H1 (cell line): ENCODE measurements at regions not wholly inside any gene's neighbourhood (a gene's known extent, or its start where the extent isn't known, plus 50 kb on each side); places are given as distances from the start of the nearest gene placed in this dataset.
"Not testable (repeated sequence)": the region's sequence is repeated elsewhere in the genome, so short reads cannot be mapped to it uniquely, and the experiment has no call there.

Experiments
- CTCF ChIA-PET: fragments of 300-600 bp; sonication (Branson Sonifier 250); formaldehyde crosslinking; loops from one replicate; lab custom pipeline; 2021; ENCODE audit not compliant: partially characterized antibody; lab: Charles Lee
- POLR2A ChIA-PET: fragments of 300-600 bp; sonication (Branson Sonifier 250); formaldehyde crosslinking; loops from one replicate; lab custom pipeline; 2021; ENCODE audit warnings: inconsistent platforms; ENCODE audit not compliant: partially characterized antibody; lab: Charles Lee
- DNase-seq, 2 experiments: peaks; one replicate each; pipeline versions ENCODE4 v3.0.0 to v3.0.0-alpha.2; 2010 to 2022; ENCODE audit warnings: low spot score in 2 of 2, low read depth in 1 of 2, mixed read lengths in 1 of 2
- FAIRE-seq: peaks from 2 replicates; lab custom pipeline; 2011; peaks lifted over from hg19 to GRCh38; lab: Jason Lieb, UNC
- H2AFZ ChIP-seq: 2 replicates; pipeline ENCODE4 v1.8.1; 2012; ENCODE audit warnings: low read length, inconsistent platforms
- H2AK5ac ChIP-seq: 2 replicates; pipeline ENCODE4 v1.6.1; 2013; ENCODE audit warnings: low read depth, low read length
- H2BK120ac ChIP-seq: replicated peaks from 2 replicates; pipeline ENCODE3; 2013; ENCODE audit warnings: low read depth, low read length, inconsistent platforms
- H2BK12ac ChIP-seq: 2 replicates; pipeline ENCODE4 v1.6.1; 2013; ENCODE audit warnings: low read depth, low read length
- H2BK15ac ChIP-seq: 2 replicates; pipeline ENCODE4 v1.6.1; 2013; ENCODE audit warnings: low read length
- H2BK20ac ChIP-seq: 2 replicates; pipeline ENCODE4 v1.6.1; 2013; ENCODE audit warnings: low read length
- H2BK5ac ChIP-seq: 2 replicates; pipeline ENCODE4 v1.6.1; 2013; ENCODE audit warnings: low read depth, low read length
- H3K14ac ChIP-seq: 2 replicates; pipeline ENCODE4 v1.6.1; 2013; ENCODE audit warnings: inconsistent platforms; ENCODE audit not compliant: insufficient read length
- H3K18ac ChIP-seq: 2 replicates; pipeline ENCODE4 v1.6.1; 2013; ENCODE audit warnings: low read length; ENCODE audit errors: extremely low read depth
- H3K23ac ChIP-seq: 2 replicates; pipeline ENCODE4 v1.6.1; 2013; ENCODE audit warnings: inconsistent platforms; ENCODE audit not compliant: insufficient read length
- H3K23me2 ChIP-seq: 2 replicates; pipeline ENCODE4 v1.6.1; 2013; ENCODE audit warnings: low read depth, low read length
- H3K27ac ChIP-seq: 2 replicates; pipeline ENCODE4 v1.6.1; 2011; ENCODE audit warnings: low read depth, low read length, inconsistent platforms
- H3K27me3 ChIP-seq, 4 experiments: replicated peaks in 1 of 4; 1 replicate in 1 of 4; 2 replicates in 3 of 4; pipeline versions ENCODE4 v1.6.1 to v1.8.1; 2011 to 2013; ENCODE audit warnings: low read length in 3 of 4, mild to moderate bottlenecking in 3 of 4, inconsistent platforms in 2 of 4, mixed read lengths in 2 of 4, moderate library complexity in 1 of 4; ENCODE audit not compliant: control insufficient read depth in 3 of 4, insufficient read depth in 3 of 4; ENCODE audit errors: extremely low read depth in 1 of 4
- H3K36me3 ChIP-seq, 4 experiments: 2 replicates each; pipeline versions ENCODE4 v1.6.1 to v1.8.1; 2011 to 2013; ENCODE audit warnings: mild to moderate bottlenecking in 4 of 4, low read length in 3 of 4, moderate library complexity in 2 of 4, control low read depth in 1 of 4, inconsistent platforms in 1 of 4; ENCODE audit not compliant: insufficient read depth in 4 of 4, control insufficient read depth in 2 of 4
- H3K4ac ChIP-seq: replicated peaks from 2 replicates; pipeline ENCODE3; 2013; ENCODE audit warnings: low read length, low read depth, mixed read lengths, inconsistent platforms; ENCODE audit not compliant: insufficient read length
- H3K4me1 ChIP-seq, 4 experiments: replicated peaks in 1 of 4; 1 replicate in 1 of 4; 2 replicates in 3 of 4; pipeline versions ENCODE4 v1.6.1 to v1.8.1; 2011 to 2013; ENCODE audit warnings: low read length in 3 of 4, inconsistent platforms in 2 of 4, mixed read lengths in 1 of 4; ENCODE audit not compliant: insufficient read depth in 4 of 4, control insufficient read depth in 3 of 4
- H3K4me2 ChIP-seq, 2 experiments: 2 replicates each; pipeline versions ENCODE4 v1.6.1 to v1.8.1; 2011 to 2013; ENCODE audit warnings: low read depth in 2 of 2, low read length in 2 of 2, control low read depth in 1 of 2, inconsistent platforms in 1 of 2, mild to moderate bottlenecking in 1 of 2; ENCODE audit not compliant: insufficient read depth in 1 of 2
- H3K4me3 ChIP-seq, 4 experiments: fragments of 200-600, 300-600 bp in 1 of 4; sonication (generic), shearing (Covaris generic), sonication (Bioruptor Twin) in 1 of 4; 2 replicates each; pipeline versions ENCODE4 v1.5.1 to v1.8.1; 2011 to 2016; ENCODE audit warnings: low read length in 4 of 4, low read depth in 3 of 4, control low read depth in 2 of 4, inconsistent platforms in 2 of 4, mild to moderate bottlenecking in 2 of 4, mixed read lengths in 1 of 4, moderate library complexity in 1 of 4; ENCODE audit not compliant: insufficient read depth in 2 of 4; ENCODE audit errors: extremely low read depth in 1 of 4
- H3K56ac ChIP-seq: replicated peaks from 2 replicates; pipeline ENCODE3; 2013; ENCODE audit warnings: low read depth, mild to moderate bottlenecking, mixed read lengths, low read length, inconsistent platforms; ENCODE audit not compliant: insufficient read length
- H3K79me1 ChIP-seq: 2 replicates; pipeline ENCODE4 v1.6.1; 2013; ENCODE audit warnings: low read depth, low read length, control low read depth
- H3K79me2 ChIP-seq, 2 experiments: 2 replicates each; pipeline versions ENCODE4 v1.6.1 to v1.8.1; 2012 to 2013; ENCODE audit warnings: low read length in 2 of 2, mild to moderate bottlenecking in 2 of 2, inconsistent platforms in 1 of 2; ENCODE audit not compliant: insufficient read depth in 2 of 2, control insufficient read depth in 1 of 2
- H3K9ac ChIP-seq, 4 experiments: replicated peaks in 1 of 4; 1 replicate in 1 of 4; 2 replicates in 3 of 4; pipeline versions ENCODE4 v1.6.1 to v1.8.1; 2011 to 2013; ENCODE audit warnings: low read depth in 3 of 4, low read length in 3 of 4, control low read depth in 2 of 4, mild to moderate bottlenecking in 2 of 4, moderate library complexity in 2 of 4, inconsistent platforms in 1 of 4; ENCODE audit errors: extremely low read depth in 1 of 4
- H3K9me3 ChIP-seq, 2 experiments: 2 replicates each; pipeline versions ENCODE4 v1.6.1 to v1.8.1; 2012 to 2013; ENCODE audit warnings: mild to moderate bottlenecking in 2 of 2, moderate library complexity in 2 of 2, control low read depth in 1 of 2, inconsistent platforms in 1 of 2, low read depth in 1 of 2, low read length in 1 of 2, mixed read lengths in 1 of 2; ENCODE audit not compliant: insufficient read depth in 2 of 2
- H4K20me1 ChIP-seq, 2 experiments: replicated peaks in 1 of 2; 2 replicates each; pipeline versions ENCODE3 to v1.8.1; 2011 to 2013; ENCODE audit warnings: inconsistent platforms in 2 of 2, low read length in 2 of 2, mild to moderate bottlenecking in 1 of 2; ENCODE audit not compliant: insufficient read depth in 2 of 2, control insufficient read depth in 1 of 2
- H4K5ac ChIP-seq: 2 replicates; pipeline ENCODE4 v1.6.1; 2013; ENCODE audit warnings: low read length, low read depth, mixed read lengths, inconsistent platforms; ENCODE audit not compliant: insufficient read length
- H4K8ac ChIP-seq: 2 replicates; pipeline ENCODE4 v1.8.0; 2013; ENCODE audit warnings: mild to moderate bottlenecking, moderate library complexity, low read length, inconsistent platforms; ENCODE audit not compliant: insufficient read depth; ENCODE audit errors: extremely low read depth
- H4K91ac ChIP-seq: replicated peaks from 2 replicates; pipeline ENCODE3; 2013; ENCODE audit warnings: low read length, mixed read lengths, inconsistent platforms; ENCODE audit not compliant: insufficient read length
- WGBS, 2 experiments: shearing (Covaris generic) in 1 of 2; methylation state at CpG; one replicate each; pipeline versions ENCODE4 v1.1.6 to v1.1.7; 2013 to 2015; ENCODE audit warnings: low lambda C conversion rate in 2 of 2, mixed read lengths in 2 of 2, inconsistent platforms in 1 of 2, low coverage in 1 of 2, missing lambda C conversion rate in 1 of 2; ENCODE audit not compliant: insufficient replicate concordance in 2 of 2, insufficient coverage in 1 of 2, insufficient read length in 1 of 2; ENCODE audit errors: extremely low coverage in 1 of 2, missing lambda C conversion rate in 1 of 2; 5-methylcytosine and 5-hydroxymethylcytosine counted together

- H3K4me3 ChIP-seq, H3K79me1 ChIP-seq, H2BK15ac ChIP-seq, H3K14ac ChIP-seq, H3K36me3 ChIP-seq, H2BK120ac ChIP-seq, H4K91ac ChIP-seq, DNase-seq, H3K79me2 ChIP-seq, H3K18ac ChIP-seq, H3K9ac ChIP-seq, H2BK20ac ChIP-seq, H2AFZ ChIP-seq, FAIRE-seq, H3K27ac ChIP-seq, H3K4me1 ChIP-seq, H4K5ac ChIP-seq, H3K4ac ChIP-seq, H3K9me3 ChIP-seq, H3K27me3 ChIP-seq, H3K23me2 ChIP-seq, H4K20me1 ChIP-seq, H4K8ac ChIP-seq, H3K56ac ChIP-seq, POLR2A ChIA-PET, H3K4me2 ChIP-seq, H2BK5ac ChIP-seq, H3K23ac ChIP-seq, H2AK5ac ChIP-seq, H2BK12ac ChIP-seq: not testable (repeated sequence)
- 100% methylated on average over 5 of the region's 5 CpGs; no CpG with 5 or more reads in 1 of the 2 experiments for WGBS, 2 experiments
- CTCF ChIA-PET, result interaction anchor here (0.9 to 2.6 kb wide), 4 partner anchors 11 to 300 kb away, joined by 3 to 18 read pairs (median 3); no protein-coding TSS in a partner anchor
Measured at GRCh38 chr10:29003014-29003413, 285.9 kb upstream of the LYZL1 start.
